ENCODE measurements at regions not wholly inside any gene's neighbourhood (a gene's known extent, or its start where the extent isn't known, plus 50 kb on each side); places are given as distances from the start of the nearest gene placed in this dataset.
"Not testable (repeated sequence)": the region's sequence is repeated elsewhere in the genome, so short reads cannot be mapped to it uniquely, and the experiment has no call there.

GRCh38 chr12:24664161-24664880, 284.6 kb downstream of the BCAT1 start:
- no peaks in the 10 kb centered on the region for H3K27me3 Mint-ChIP-seq (ENCODE audit: unreplicated experiment)
- no peak overlapping the region for H3K27ac Mint-ChIP-seq (ENCODE audit: unreplicated experiment)
- TF ChIP-seq CTCF (IDR thresholded peaks at IDR 0.05) = no peak
- no peaks in the 10 kb centered on the region for H3K36me3 Mint-ChIP-seq (ENCODE audit: unreplicated experiment)
- H3K4me3 Mint-ChIP-seq (ENCODE audit: unreplicated experiment) = no peak overlapping the region
- H3K9me3 Mint-ChIP-seq (ENCODE audit: unreplicated experiment) = peaks cover 7% of the 10 kb centered on the region
- no peaks in the 10 kb centered on the region for H3K4me1 Mint-ChIP-seq (ENCODE audit: unreplicated experiment)
- DNase-seq (ENCODE audit: extremely low spot score, unreplicated experiment) = no peak

- H3K36me3 Mint-ChIP-seq (ENCODE audit: unreplicated experiment) = no peaks in the 10 kb centered on the region
- no peaks in the 10 kb centered on the region for H3K4me1 Mint-ChIP-seq (ENCODE audit: unreplicated experiment)
- H3K4me3 Mint-ChIP-seq (ENCODE audit: unreplicated experiment) = no peak overlapping the region
- DNase-seq (ENCODE audit: extremely low spot score, unreplicated experiment) = no peak
- no peak for TF ChIP-seq CTCF (IDR thresholded peaks at IDR 0.05)
- peaks cover 3% of the 10 kb centered on the region for H3K27me3 Mint-ChIP-seq (ENCODE audit: unreplicated experiment)
- no peak overlapping the region for H3K27ac Mint-ChIP-seq (ENCODE audit: unreplicated experiment)
- H3K9me3 Mint-ChIP-seq (ENCODE audit: unreplicated experiment) = peaks cover 8% of the 10 kb centered on the region
Observed at GRCh38 chr12:24661657-24662096, 287.2 kb downstream of the BCAT1 start.

- Mint-ChIP-seq H3K36me3 (ENCODE audit: unreplicated experiment) (no peaks in the 10 kb centered on the region), H3K27ac (ENCODE audit: unreplicated experiment) (no peak overlapping the region), H3K4me1 (ENCODE audit: unreplicated experiment) (no peaks in the 10 kb centered on the region), H3K27me3 (ENCODE audit: unreplicated experiment) (peaks cover 13% of the 10 kb centered on the region), H3K4me3 (ENCODE audit: unreplicated experiment) (no peak overlapping the region), H3K9me3 (ENCODE audit: unreplicated experiment) (peaks cover 8% of the 10 kb centered on the region)
- no peak for DNase-seq (ENCODE audit: extremely low spot score, unreplicated experiment)
- no peak for TF ChIP-seq CTCF (IDR thresholded peaks at IDR 0.05)
Observed at GRCh38 chr12:24659016-24659415, 289.9 kb downstream of the BCAT1 start.

GRCh38 chr12:24654344-24654743, 294.6 kb downstream of the BCAT1 start:
- not testable (repeated sequence) for H3K4me3 Mint-ChIP-seq (ENCODE audit: unreplicated experiment); H3K27ac Mint-ChIP-seq (ENCODE audit: unreplicated experiment); H3K9me3 Mint-ChIP-seq (ENCODE audit: unreplicated experiment); H3K4me1 Mint-ChIP-seq (ENCODE audit: unreplicated experiment); H3K36me3 Mint-ChIP-seq (ENCODE audit: unreplicated experiment); DNase-seq (ENCODE audit: extremely low spot score, unreplicated experiment)
- peaks cover 14% of the 10 kb centered on the region for H3K27me3 Mint-ChIP-seq (ENCODE audit: unreplicated experiment)

GRCh38 chr12:24649634-24650033, 299.3 kb downstream of the BCAT1 start:
- DNase-seq (ENCODE audit: extremely low spot score, unreplicated experiment) = no peak
- H3K27me3 Mint-ChIP-seq (ENCODE audit: unreplicated experiment) = peaks cover 9% of the 10 kb centered on the region
- no peaks in the 10 kb centered on the region for H3K36me3 Mint-ChIP-seq (ENCODE audit: unreplicated experiment)
- no peak for TF ChIP-seq CTCF (IDR thresholded peaks at IDR 0.05)
- H3K4me1 Mint-ChIP-seq (ENCODE audit: unreplicated experiment) = no peaks in the 10 kb centered on the region
- no peak overlapping the region for H3K4me3 Mint-ChIP-seq (ENCODE audit: unreplicated experiment)
- no peak overlapping the region for H3K27ac Mint-ChIP-seq (ENCODE audit: unreplicated experiment)
- peaks cover 5% of the 10 kb centered on the region for H3K9me3 Mint-ChIP-seq (ENCODE audit: unreplicated experiment)
